Cardiac muscle cell (in vitro differentiated cells and primary cell): ENCODE measurements at regions not wholly inside any gene's neighbourhood (a gene's known extent, or its start where the extent isn't known, plus 50 kb on each side); places are given as distances from the start of the nearest gene placed in this dataset.

Source experiments
- DNase-seq, 2 donors: peaks; one replicate each; pipeline versions ENCODE4 v3.0.0 to v3.0.0-alpha.2; 2010 to 2017; ENCODE audit warnings: low read depth in 1 of 2, low spot score in 1 of 2
- H3K27ac ChIP-seq: fragments of 200-600 bp; sonication (generic); 2 replicates; pipeline ENCODE4 v1.5.1; 2016
- H3K27me3 ChIP-seq: fragments of 200-600 bp; sonication (generic); 2 replicates; pipeline ENCODE4 v1.6.0; 2016; ENCODE audit warnings: control low read depth
- H3K36me3 ChIP-seq: fragments of 200-600 bp; sonication (generic); 2 replicates; pipeline ENCODE4 v1.5.1; 2016; ENCODE audit warnings: control low read depth
- H3K4me1 ChIP-seq: fragments of 200-600 bp; sonication (generic); 2 replicates; pipeline ENCODE4 v1.8.1; 2017; ENCODE audit warnings: low read depth, mild to moderate bottlenecking, mixed run types
- H3K4me3 ChIP-seq: fragments of 200-600 bp; sonication (generic); 2 replicates; pipeline ENCODE4 v1.5.1; 2016; ENCODE audit warnings: mild to moderate bottlenecking
- H3K9me3 ChIP-seq: fragments of 200-600 bp; sonication (generic); 2 replicates; pipeline ENCODE4 v1.5.1; 2017; ENCODE audit warnings: low read depth, mild to moderate bottlenecking, control low read depth
- CTCF ChIP-seq: IDR thresholded peaks from 2 replicates; pipeline ENCODE4 v1.5.1; 2012; ENCODE audit warnings: low read depth, mild to moderate bottlenecking, low read length

- no peak for TF ChIP-seq CTCF
- Histone ChIP-seq H3K4me1 (peaks cover 17% of the 10 kb centered on the region), H3K27me3 (no peaks in the 10 kb centered on the region), H3K27ac (no peak overlapping the region), H3K36me3 (no peaks in the 10 kb centered on the region), H3K4me3 (no peak overlapping the region), H3K9me3 (no peaks in the 10 kb centered on the region)
- DNase-seq = peak in 1 of 2 donors; percentile 20
Observed at GRCh38 chr10:92755725-92756124, 66.0 kb downstream of the HHEX start.

GRCh38 chr10:92756201-92757065 is 66.7 kb downstream of the HHEX start:
- peaks cover 17% of the 10 kb centered on the region for H3K4me1 ChIP-seq
- no peak for TF ChIP-seq CTCF
- no peaks in the 10 kb centered on the region for H3K36me3 ChIP-seq
- H3K4me3 ChIP-seq = no peak overlapping the region
- no peaks in the 10 kb centered on the region for H3K9me3 ChIP-seq
- no peaks in the 10 kb centered on the region for H3K27me3 ChIP-seq
- H3K27ac ChIP-seq = peak overlapping the region; percentile 69
- DNase-seq = peak in 1 of 2 donors; percentile 44

- no peaks in the 10 kb centered on the region for H3K27me3 ChIP-seq
- no peaks in the 10 kb centered on the region for H3K36me3 ChIP-seq
- peaks cover 17% of the 10 kb centered on the region for H3K4me1 ChIP-seq
- H3K27ac ChIP-seq = peak overlapping the region; percentile 69
- peak; percentile 78 to 96 for DNase-seq
- TF ChIP-seq CTCF = peak; percentile 23
- H3K9me3 ChIP-seq = no peaks in the 10 kb centered on the region
- H3K4me3 ChIP-seq = no peak overlapping the region
Observed at GRCh38 chr10:92757066-92757710, 67.4 kb downstream of the HHEX start.

- no peak overlapping the region for H3K4me3 ChIP-seq
- H3K4me1 ChIP-seq = peaks cover 17% of the 10 kb centered on the region
- H3K9me3 ChIP-seq = no peaks in the 10 kb centered on the region
- peak overlapping the region; percentile 69 for H3K27ac ChIP-seq
- DNase-seq = no peak
- no peaks in the 10 kb centered on the region for H3K36me3 ChIP-seq
- H3K27me3 ChIP-seq = no peaks in the 10 kb centered on the region
- TF ChIP-seq CTCF = no peak
Observed at GRCh38 chr10:92757711-92758104, 68.0 kb downstream of the HHEX start.

- H3K4me1 ChIP-seq = peaks cover 13% of the 10 kb centered on the region
- no peak overlapping the region for H3K4me3 ChIP-seq
- no peaks in the 10 kb centered on the region for H3K9me3 ChIP-seq
- DNase-seq = no peak
- H3K36me3 ChIP-seq = no peaks in the 10 kb centered on the region
- no peaks in the 10 kb centered on the region for H3K27me3 ChIP-seq
- TF ChIP-seq CTCF = no peak
- H3K27ac ChIP-seq = no peak overlapping the region
Observed at GRCh38 chr10:92758594-92758993, 68.8 kb downstream of the HHEX start.
